Esophagus squamous epithelium (tissue), 5 donors: ENCODE measurements at regions not wholly inside any gene's neighbourhood (a gene's known extent, or its start where the extent isn't known, plus 50 kb on each side); places are given as distances from the start of the nearest gene placed in this dataset.

Experiments
- DNase-seq: peaks from one replicate; lab custom pipeline; 2025; lab: John Stamatoyannopoulos, UW
- H3K27ac ChIP-seq, 4 donors: fragments of 200-600 bp; sonication (generic); one replicate each; pipeline ENCODE4 v1.5.1; 2016 to 2019; ENCODE audit warnings: mild to moderate bottlenecking in 1 of 4
- H3K27me3 ChIP-seq, 4 donors: fragments of 200-600 bp; sonication (generic); 1 replicate in 3 of 4; 2 replicates in 1 of 4; pipeline versions ENCODE4 v1.5.1 to v1.6.0; 2017 to 2021; ENCODE audit warnings: antibody characterized with exemption in 1 of 4
- H3K36me3 ChIP-seq, 3 donors: fragments of 200-600 bp; sonication (generic); one replicate each; pipeline ENCODE4 v1.5.1; 2016 to 2019
- H3K4me1 ChIP-seq, 3 donors: fragments of 200-600 bp; sonication (generic); one replicate each; pipeline ENCODE4 v1.5.1; 2017 to 2019
- H3K4me3 ChIP-seq, 4 donors: fragments of 200-600 bp; sonication (generic); 1 replicate in 3 of 4; 2 replicates in 1 of 4; pipeline ENCODE4 v1.5.1; 2016 to 2019; ENCODE audit warnings: mild to moderate bottlenecking in 2 of 4, moderate library complexity in 1 of 4
- H3K9me3 ChIP-seq, 3 donors: fragments of 200-600 bp; sonication (generic); one replicate each; pipeline ENCODE4 v1.5.1; 2016 to 2019
- CTCF ChIP-seq, 6 experiments: fragments of 450-650 bp in 4 of 6; fragments of 200-600 bp in 2 of 6; sonication (generic) in 2 of 6; IDR thresholded peaks; one replicate each; pipeline ENCODE4 v1.5.1; 2016 to 2019; ENCODE audit warnings: antibody characterized with exemption in 6 of 6, mild to moderate bottlenecking in 4 of 6, moderate library complexity in 4 of 6
- POLR2A ChIP-seq, 4 donors: fragments of 450-650 bp; IDR thresholded peaks; one replicate each; pipeline ENCODE4 v1.6.1; 2017; ENCODE audit warnings: antibody characterized with exemption in 4 of 4, mild to moderate bottlenecking in 4 of 4, moderate library complexity in 3 of 4
- WGBS, 2 donors: methylation state at CpG; one replicate each; pipeline ENCODE4 v1.1.5; 2018; 5-methylcytosine and 5-hydroxymethylcytosine counted together
- intact Hi-C: fragments of 100-400 bp; cut with DNase I; formaldehyde crosslinking; loops from one replicate; pipeline ENCODE4 v1.15.0; 2022
- donor health status: DM: yes; HTN: yes; CAD: no.

DNA sequence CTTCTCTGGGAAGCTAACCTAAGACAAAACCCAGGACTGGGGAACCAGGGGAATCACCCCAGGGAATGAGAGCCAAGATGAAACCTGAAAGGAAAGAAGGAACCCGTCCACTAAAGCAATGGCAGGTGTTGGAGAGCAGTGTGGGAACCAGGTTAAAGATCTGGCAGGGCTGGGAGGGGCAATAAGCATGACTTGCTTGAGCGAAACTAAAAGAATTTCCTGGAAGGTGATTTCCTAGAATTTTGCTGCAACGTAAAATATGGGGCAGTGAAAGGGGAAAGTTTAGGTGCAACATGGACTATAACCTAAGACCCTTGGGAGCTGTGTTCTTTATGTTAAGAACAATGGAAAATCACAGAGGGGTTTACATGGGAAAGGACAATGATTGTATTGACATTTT lies 126.2 kb upstream of the SSTR4 start:
- TF ChIP-seq POLR2A (IDR thresholded peaks at IDR 0.05) (no peak), CTCF (IDR thresholded peaks at IDR 0.05) (no peak)
- Histone ChIP-seq H3K27me3 (peaks cover 0 to 8% (median 0%) of the 10 kb centered on the region in 4 donors), H3K36me3 (no peaks in the 10 kb centered on the region), H3K9me3 (no peaks in the 10 kb centered on the region), H3K4me3 (no peak overlapping the region), H3K27ac (no peak overlapping the region), H3K4me1 (no peaks in the 10 kb centered on the region)
- 46 to 60% methylated on average over 3 of the region's 3 CpGs for WGBS, 2 donors
- intact Hi-C loops, result no loop called here
- DNase-seq, result no peak

DNA sequence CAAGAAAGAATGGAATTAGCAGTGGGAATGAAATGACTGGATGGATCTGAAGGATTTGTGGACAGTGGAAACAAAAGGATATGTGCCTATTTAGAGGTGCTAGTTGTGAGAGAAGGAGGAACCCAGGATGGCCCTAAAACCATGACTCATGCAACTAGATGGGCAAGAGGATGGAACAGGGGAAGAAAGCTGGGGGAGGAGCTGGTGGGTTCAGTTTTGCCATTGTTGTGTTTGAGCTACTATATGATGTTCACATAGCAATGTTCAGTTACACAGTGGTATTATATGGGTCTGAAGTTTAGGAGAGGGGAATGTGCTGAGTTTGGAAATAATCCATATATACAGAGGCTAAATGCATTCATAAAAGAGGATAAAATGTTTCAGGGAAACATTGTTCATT lies 125.7 kb upstream of the SSTR4 start:
- no peak for DNase-seq
- Histone ChIP-seq H3K4me1 (no peaks in the 10 kb centered on the region), H3K36me3 (no peaks in the 10 kb centered on the region), H3K27me3 (peaks cover 0 to 8% (median 0%) of the 10 kb centered on the region in 4 donors), H3K27ac (no peak overlapping the region), H3K4me3 (no peak overlapping the region), H3K9me3 (no peaks in the 10 kb centered on the region)
- intact Hi-C loops, result no loop called here
- no peak for TF ChIP-seq CTCF (IDR thresholded peaks at IDR 0.05)
- no peak for TF ChIP-seq POLR2A (IDR thresholded peaks at IDR 0.05)

- no peaks in the 10 kb centered on the region for H3K4me1 ChIP-seq
- H3K27ac ChIP-seq, result no peak overlapping the region
- H3K27me3 ChIP-seq, result peaks cover 0 to 8% (median 0%) of the 10 kb centered on the region in 4 donors
- DNase-seq, result no peak
- no peaks in the 10 kb centered on the region for H3K36me3 ChIP-seq
- intact Hi-C loops, result no loop called here
- TF ChIP-seq POLR2A (IDR thresholded peaks at IDR 0.05), result no peak
- no peak for TF ChIP-seq CTCF (IDR thresholded peaks at IDR 0.05)
- no peaks in the 10 kb centered on the region for H3K9me3 ChIP-seq
- H3K4me3 ChIP-seq, result no peak overlapping the region
- WGBS, 2 donors, result 67 to 77% methylated on average over 7 of the region's 7 CpGs
Measured at GRCh38 chr20:22910287-22910852, 124.7 kb upstream of the SSTR4 start.

- Histone ChIP-seq H3K9me3 (no peaks in the 10 kb centered on the region), H3K4me3 (no peak overlapping the region), H3K4me1 (no peaks in the 10 kb centered on the region), H3K36me3 (no peaks in the 10 kb centered on the region), H3K27me3 (peaks cover 0 to 7% (median 0%) of the 10 kb centered on the region in 4 donors), H3K27ac (no peak overlapping the region)
- no peak for DNase-seq
- intact Hi-C loops, result no loop called here
- TF ChIP-seq POLR2A (IDR thresholded peaks at IDR 0.05) (no peak), CTCF (IDR thresholded peaks at IDR 0.05) (no peak)
- WGBS, 2 donors, result 70 to 86% methylated on average over 2 of the region's 2 CpGs
Measured at GRCh38 chr20:22914291-22914690, 120.8 kb upstream of the SSTR4 start.

DNA sequence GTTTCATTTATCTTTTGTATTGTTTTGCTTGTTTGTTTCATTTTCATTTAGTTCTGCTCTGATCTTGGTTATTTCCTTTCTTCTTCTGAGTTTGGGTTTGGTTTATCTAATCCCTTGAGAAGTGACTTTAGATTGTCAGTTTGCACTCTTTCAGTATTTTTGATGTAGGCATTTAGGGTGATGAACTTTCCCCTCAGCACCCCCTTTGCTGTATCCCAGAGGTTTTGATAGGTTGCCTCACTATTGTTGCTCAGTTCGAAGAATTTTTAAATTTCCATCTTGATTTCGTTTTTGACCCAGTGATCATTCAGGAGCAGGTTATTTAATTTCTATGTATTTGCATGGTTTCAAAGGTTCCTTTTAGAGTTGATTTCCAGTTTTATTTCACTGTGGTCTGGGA lies 119.6 kb upstream of the SSTR4 start:
- peaks cover 0 to 10% (median 0%) of the 10 kb centered on the region in 4 donors for H3K27me3 ChIP-seq
- H3K36me3 ChIP-seq, result no peaks in the 10 kb centered on the region
- no peak overlapping the region for H3K27ac ChIP-seq
- TF ChIP-seq POLR2A (IDR thresholded peaks at IDR 0.05), result no peak
- TF ChIP-seq CTCF (IDR thresholded peaks at IDR 0.05), result no peak
- no peaks in the 10 kb centered on the region for H3K4me1 ChIP-seq
- H3K4me3 ChIP-seq, result no peak overlapping the region
- 73 to 95% methylated on average over 2 of the region's 2 CpGs for WGBS, 2 donors
- no peak for DNase-seq
- intact Hi-C loops, result no loop called here
- no peaks in the 10 kb centered on the region for H3K9me3 ChIP-seq
